Karpas-422 (cell line): ENCODE measurements at regions not wholly inside any gene's neighbourhood (a gene's known extent, or its start where the extent isn't known, plus 50 kb on each side); places are given as distances from the start of the nearest gene placed in this dataset.

Experiments used
- DNase-seq: peaks from one replicate; pipeline ENCODE4 v3.0.0-alpha.2; 2015
- H2AFZ ChIP-seq: fragments of 200-600 bp; sonication (generic); 2 replicates; pipeline ENCODE4 v1.6.1; 2014; ENCODE audit warnings: antibody characterized with exemption, low read length, mixed read lengths
- H3K27ac ChIP-seq: fragments of 200-600 bp; sonication (generic); 2 replicates; pipeline ENCODE4 v1.5.1; 2014; ENCODE audit warnings: mild to moderate bottlenecking, low read length, moderate library complexity
- H3K27me3 ChIP-seq: fragments of 200-600 bp; sonication (generic); 2 replicates; pipeline ENCODE4 v1.6.1; 2014; ENCODE audit warnings: low read length, mixed read lengths
- H3K36me3 ChIP-seq: fragments of 200-600 bp; sonication (generic); 2 replicates; pipeline ENCODE4 v1.6.1; 2014; ENCODE audit warnings: low read length, mixed read lengths; ENCODE audit not compliant: insufficient read depth
- H3K4me1 ChIP-seq: fragments of 200-600 bp; sonication (generic); 2 replicates; pipeline ENCODE4 v1.6.1; 2014; ENCODE audit warnings: mild to moderate bottlenecking, low read length, mixed read lengths
- H3K4me2 ChIP-seq: fragments of 200-600 bp; sonication (generic); 2 replicates; pipeline ENCODE4 v1.6.1; 2014; ENCODE audit warnings: low read length, low read depth, mild to moderate bottlenecking; ENCODE audit not compliant: poor library complexity, severe bottlenecking
- H3K4me3 ChIP-seq: fragments of 200-600 bp; sonication (generic); 2 replicates; pipeline ENCODE4 v1.5.1; 2014; ENCODE audit warnings: mild to moderate bottlenecking, antibody characterized with exemption, low read length, mixed read lengths
- H3K79me2 ChIP-seq: fragments of 200-600 bp; sonication (generic); 2 replicates; pipeline ENCODE4 v1.6.1; 2014; ENCODE audit warnings: mild to moderate bottlenecking, low read length, mixed read lengths
- H3K9ac ChIP-seq: fragments of 200-600 bp; sonication (generic); 2 replicates; pipeline ENCODE4 v1.6.0; 2014; ENCODE audit warnings: low read length
- H3K9me2 ChIP-seq: fragments of 200-600 bp; sonication (generic), shearing (Covaris generic); replicated peaks from 2 replicates; pipeline ENCODE4 v1.6.0; 2014; ENCODE audit warnings: mild to moderate bottlenecking, low read length, moderate library complexity; ENCODE audit not compliant: insufficient read depth
- H3K9me3 ChIP-seq: fragments of 300-700, 200-600 bp; sonication (generic); 2 replicates; pipeline ENCODE4 v1.6.1; 2014; ENCODE audit warnings: low read length, mixed read lengths
- H4K20me1 ChIP-seq: fragments of 200-600 bp; sonication (generic); 2 replicates; pipeline ENCODE4 v1.6.1; 2014; ENCODE audit warnings: mild to moderate bottlenecking, antibody characterized with exemption, low read length, low read depth; ENCODE audit not compliant: insufficient read depth

DNA sequence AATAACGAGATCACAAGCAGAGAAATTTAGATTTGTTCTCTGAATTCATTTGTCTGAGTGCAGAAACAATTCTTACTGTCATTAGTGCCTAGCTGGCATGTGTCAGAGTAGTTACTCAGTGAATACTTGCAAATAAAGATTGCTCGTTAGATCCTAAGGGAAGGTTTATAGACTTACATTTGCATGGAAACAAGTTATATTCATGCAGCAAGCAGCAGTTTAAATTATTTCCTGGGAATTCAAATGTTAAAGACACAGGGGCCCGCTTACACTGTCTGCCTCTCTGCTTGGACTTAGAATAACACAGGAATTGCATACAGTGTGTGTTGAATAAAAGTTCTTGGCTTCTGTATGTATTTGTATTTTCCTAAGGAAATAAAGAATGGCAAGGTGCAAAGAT is 680.6 kb upstream of the NECTIN3 start:
- H3K4me2 ChIP-seq = no peak overlapping the region

DNA sequence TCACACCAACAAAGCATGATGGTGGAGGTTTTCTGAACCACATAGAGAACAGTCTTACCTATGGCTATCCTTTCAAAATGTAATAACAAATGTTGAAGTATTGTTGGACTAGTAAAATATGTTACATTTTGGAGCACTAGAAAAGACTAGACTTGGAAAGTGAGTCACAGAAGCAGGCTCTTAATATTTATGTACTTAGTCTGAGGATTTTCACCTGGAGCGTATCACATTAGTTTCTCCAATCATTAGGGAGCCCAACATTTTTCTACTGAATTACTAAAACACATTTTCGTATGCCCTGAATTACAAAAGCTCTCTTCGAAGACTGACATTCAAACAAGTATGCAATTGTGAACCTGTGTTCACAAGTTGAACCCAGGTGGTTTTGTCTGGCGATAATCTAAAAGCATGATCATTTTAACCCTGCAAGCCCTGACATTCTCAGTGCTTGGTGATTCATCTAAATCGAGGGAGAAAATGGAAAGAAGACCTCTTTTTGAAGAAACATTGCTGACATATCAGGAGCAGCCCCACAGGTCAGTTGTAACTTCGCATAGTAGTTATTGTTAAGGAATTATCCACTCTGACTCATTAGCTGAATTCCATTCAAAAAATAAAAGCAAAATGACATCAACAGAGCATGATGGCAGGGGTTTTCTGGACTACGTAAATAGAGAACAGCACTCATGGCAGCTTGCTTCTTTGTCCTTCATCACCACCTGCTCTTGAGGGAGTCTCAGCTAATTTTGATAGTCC is 679.8 kb upstream of the NECTIN3 start:
- H3K36me3 ChIP-seq = no peaks in the 10 kb centered on the region
- no peaks in the 10 kb centered on the region for H3K27me3 ChIP-seq
- no peak overlapping the region for H3K4me2 ChIP-seq
- H2AFZ ChIP-seq = no peak overlapping the region
- H3K79me2 ChIP-seq = no peaks in the 10 kb centered on the region
- H3K4me3 ChIP-seq = no peak overlapping the region
- peaks cover 14% of the 10 kb centered on the region for H3K9me3 ChIP-seq
- H3K4me1 ChIP-seq = no peaks in the 10 kb centered on the region
- H3K9me2 ChIP-seq = no peaks in the 10 kb centered on the region
- H4K20me1 ChIP-seq = no peaks in the 10 kb centered on the region
- H3K27ac ChIP-seq = no peak overlapping the region
- no peak overlapping the region for H3K9ac ChIP-seq
- DNase-seq = no peak

More for the DNA sequence above, 680.6 kb upstream of the NECTIN3 start:
- no peak overlapping the region for H3K27ac ChIP-seq
- no peaks in the 10 kb centered on the region for H3K4me1 ChIP-seq
- H3K36me3 ChIP-seq = no peaks in the 10 kb centered on the region
- no peak overlapping the region for H3K4me3 ChIP-seq
- no peaks in the 10 kb centered on the region for H3K27me3 ChIP-seq
- H2AFZ ChIP-seq = no peak overlapping the region
- H3K9me2 ChIP-seq = no peaks in the 10 kb centered on the region
- H3K9ac ChIP-seq = no peak overlapping the region
- H3K9me3 ChIP-seq = peaks cover 16% of the 10 kb centered on the region
- no peak for DNase-seq
- H3K79me2 ChIP-seq = no peaks in the 10 kb centered on the region
- H4K20me1 ChIP-seq = no peaks in the 10 kb centered on the region

DNA sequence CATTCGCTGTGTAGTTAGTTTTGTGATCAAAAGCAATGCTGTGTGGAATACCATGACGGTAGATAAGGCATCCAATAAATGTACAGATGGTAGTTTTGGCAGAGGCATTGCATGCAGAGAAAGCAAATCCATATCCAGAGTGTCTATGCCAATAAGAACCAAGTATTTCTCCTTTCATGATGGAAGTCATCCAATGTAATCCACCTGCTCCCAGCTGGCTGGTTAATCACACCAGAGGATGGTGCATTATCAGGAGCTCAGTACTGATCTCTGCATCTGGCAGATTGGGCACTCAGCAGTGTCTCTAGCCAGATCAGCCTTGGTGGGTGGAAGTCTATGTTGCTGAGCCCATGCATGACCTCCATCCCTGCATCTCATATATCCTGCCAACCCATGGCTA is 677.7 kb upstream of the NECTIN3 start:
- no peak overlapping the region for H3K4me3 ChIP-seq
- no peaks in the 10 kb centered on the region for H3K9me2 ChIP-seq
- H4K20me1 ChIP-seq = no peaks in the 10 kb centered on the region
- no peak for DNase-seq
- H3K79me2 ChIP-seq = no peaks in the 10 kb centered on the region
- H3K9me3 ChIP-seq = peaks cover 17% of the 10 kb centered on the region
- no peak overlapping the region for H3K9ac ChIP-seq
- no peaks in the 10 kb centered on the region for H3K36me3 ChIP-seq
- no peak overlapping the region for H2AFZ ChIP-seq
- H3K27ac ChIP-seq = no peak overlapping the region
- H3K4me2 ChIP-seq = no peak overlapping the region
- no peaks in the 10 kb centered on the region for H3K27me3 ChIP-seq
- H3K4me1 ChIP-seq = no peaks in the 10 kb centered on the region

DNA sequence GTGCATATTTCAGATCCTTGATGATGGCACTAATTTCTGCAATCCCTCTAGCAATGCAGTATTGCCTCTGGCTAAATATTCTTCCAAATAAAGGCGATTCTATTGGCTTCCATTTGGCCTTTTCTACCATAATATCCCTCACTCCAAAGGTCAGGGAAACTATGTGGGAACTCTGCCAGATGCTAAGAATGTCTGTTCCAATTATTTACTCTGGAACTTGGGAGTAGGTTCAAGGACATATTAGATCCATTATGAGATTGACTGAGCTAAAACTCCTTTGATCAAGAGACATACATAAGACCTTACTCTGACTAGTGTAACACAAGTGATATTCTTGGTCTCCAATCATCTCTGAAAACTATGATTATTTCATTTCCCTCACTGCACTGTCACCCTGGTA is 674.5 kb upstream of the NECTIN3 start:
- Histone ChIP-seq H3K27me3 (no peaks in the 10 kb centered on the region), H3K27ac (no peak overlapping the region), H3K79me2 (no peaks in the 10 kb centered on the region), H3K4me1 (no peaks in the 10 kb centered on the region), H3K9ac (no peak overlapping the region), H4K20me1 (no peaks in the 10 kb centered on the region), H3K36me3 (no peaks in the 10 kb centered on the region), H2AFZ (no peak overlapping the region), H3K4me2 (no peak overlapping the region), H3K9me3 (peaks cover 23% of the 10 kb centered on the region), H3K4me3 (no peak overlapping the region), H3K9me2 (no peaks in the 10 kb centered on the region)
- no peak for DNase-seq

- DNase-seq = no peak
- H3K9me3 ChIP-seq = peaks cover 23% of the 10 kb centered on the region
- H3K9me2 ChIP-seq = no peaks in the 10 kb centered on the region
- no peaks in the 10 kb centered on the region for H3K79me2 ChIP-seq
- no peak overlapping the region for H3K27ac ChIP-seq
- no peaks in the 10 kb centered on the region for H4K20me1 ChIP-seq
- no peak overlapping the region for H2AFZ ChIP-seq
- no peaks in the 10 kb centered on the region for H3K36me3 ChIP-seq
- H3K27me3 ChIP-seq = no peaks in the 10 kb centered on the region
- no peak overlapping the region for H3K4me3 ChIP-seq
- no peaks in the 10 kb centered on the region for H3K4me1 ChIP-seq
- H3K9ac ChIP-seq = no peak overlapping the region
- no peak overlapping the region for H3K4me2 ChIP-seq
These were observed 671.3 kb upstream of the NECTIN3 start for GRCh38 chr3:110400315-110400714.

- Histone ChIP-seq H2AFZ (no peak overlapping the region), H3K27ac (no peak overlapping the region), H3K36me3 (no peaks in the 10 kb centered on the region), H4K20me1 (no peaks in the 10 kb centered on the region), H3K4me2 (no peak overlapping the region), H3K9me3 (peaks cover 19% of the 10 kb centered on the region; the same call in 1 of the 2 replicates), H3K27me3 (no peaks in the 10 kb centered on the region), H3K79me2 (no peaks in the 10 kb centered on the region), H3K9me2 (no peaks in the 10 kb centered on the region), H3K4me3 (no peak overlapping the region), H3K4me1 (no peaks in the 10 kb centered on the region), H3K9ac (no peak overlapping the region)
- DNase-seq = no peak
These were observed 665.6 kb upstream of the NECTIN3 start for GRCh38 chr3:110405830-110406585.

DNA sequence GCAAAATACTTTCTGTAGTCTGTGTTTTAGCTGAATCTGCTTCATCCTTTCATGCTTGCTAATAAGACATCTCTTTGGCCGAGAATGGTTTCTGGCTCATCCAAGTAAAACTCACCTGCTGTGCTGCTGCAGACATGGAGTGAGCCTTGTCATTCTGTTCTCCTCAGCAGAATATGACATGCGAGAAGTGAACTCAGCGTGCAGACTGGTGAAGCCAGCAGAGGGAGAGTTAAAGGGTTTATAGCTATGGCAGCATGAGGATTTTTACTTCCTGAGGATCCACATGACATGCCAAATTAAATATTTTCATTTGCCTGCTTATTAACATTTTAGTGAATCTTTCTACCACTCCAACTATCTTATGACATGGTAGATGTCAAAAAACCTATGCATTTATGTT is 658.4 kb upstream of the NECTIN3 start:
- DNase-seq = no peak
- H3K36me3 ChIP-seq = no peaks in the 10 kb centered on the region
- no peak overlapping the region for H3K4me2 ChIP-seq
- no peaks in the 10 kb centered on the region for H3K4me1 ChIP-seq
- no peaks in the 10 kb centered on the region for H3K27me3 ChIP-seq
- H3K4me3 ChIP-seq = no peak overlapping the region
- no peaks in the 10 kb centered on the region for H3K79me2 ChIP-seq
- H2AFZ ChIP-seq = no peak overlapping the region
- peaks cover 25% of the 10 kb centered on the region for H3K9me3 ChIP-seq
- H3K9ac ChIP-seq = no peak overlapping the region
- no peaks in the 10 kb centered on the region for H4K20me1 ChIP-seq
- H3K9me2 ChIP-seq = no peaks in the 10 kb centered on the region
- H3K27ac ChIP-seq = no peak overlapping the region

- no peaks in the 10 kb centered on the region for H3K4me1 ChIP-seq
- no peaks in the 10 kb centered on the region for H3K79me2 ChIP-seq
- H3K9me3 ChIP-seq = peaks cover 25% of the 10 kb centered on the region
- no peaks in the 10 kb centered on the region for H3K27me3 ChIP-seq
- H3K36me3 ChIP-seq = no peaks in the 10 kb centered on the region
- H4K20me1 ChIP-seq = no peaks in the 10 kb centered on the region
- H3K9me2 ChIP-seq = no peaks in the 10 kb centered on the region
- DNase-seq = no peak
- no peak overlapping the region for H3K4me2 ChIP-seq
- H3K4me3 ChIP-seq = no peak overlapping the region
- no peak overlapping the region for H3K27ac ChIP-seq
- no peak overlapping the region for H2AFZ ChIP-seq
- H3K9ac ChIP-seq = no peak overlapping the region
These were observed 657.5 kb upstream of the NECTIN3 start for GRCh38 chr3:110413807-110414748.
